Small intestine (tissue), 7 donors: ENCODE measurements at regions not wholly inside any gene's neighbourhood (a gene's known extent, or its start where the extent isn't known, plus 50 kb on each side); places are given as distances from the start of the nearest gene placed in this dataset.
A peak's percentile ranks its signal among the peaks of the same experiment; 100 is the strongest.

Experiments
- DNase-seq, 2 donors: peaks; one replicate each; pipeline versions ENCODE4 v3.0.0 to v3.0.0-alpha.2; 2013
- FAIRE-seq: peaks from 2 replicates; lab custom pipeline; 2012; peaks lifted over from hg19 to GRCh38; lab: Jason Lieb, UNC
- H3K27ac ChIP-seq, 3 donors: one replicate each; pipeline ENCODE4 v1.5.1; 2013; ENCODE audit warnings: low read length in 2 of 3, mild to moderate bottlenecking in 2 of 3, control low read depth in 1 of 3, inconsistent platforms in 1 of 3, low read depth in 1 of 3, moderate library complexity in 1 of 3
- H3K27me3 ChIP-seq, 3 donors: one replicate each; pipeline ENCODE4 v1.6.1; 2013; ENCODE audit warnings: low read length in 3 of 3, inconsistent platforms in 1 of 3; ENCODE audit not compliant: control insufficient read depth in 3 of 3, insufficient read depth in 3 of 3
- H3K36me3 ChIP-seq, 3 donors: one replicate each; pipeline ENCODE4 v1.6.1; 2013; ENCODE audit warnings: low read length in 3 of 3, inconsistent platforms in 1 of 3, low read depth in 1 of 3, mild to moderate bottlenecking in 1 of 3, moderate library complexity in 1 of 3; ENCODE audit not compliant: control insufficient read depth in 3 of 3, insufficient read depth in 2 of 3
- H3K4me1 ChIP-seq, 3 donors: one replicate each; pipeline ENCODE4 v1.6.1; 2013; ENCODE audit warnings: low read length in 2 of 3, inconsistent platforms in 1 of 3, low read depth in 1 of 3, mild to moderate bottlenecking in 1 of 3, moderate library complexity in 1 of 3; ENCODE audit not compliant: control insufficient read depth in 3 of 3, insufficient read depth in 2 of 3
- H3K4me3 ChIP-seq, 3 donors: one replicate each; pipeline ENCODE4 v1.5.1; 2013; ENCODE audit warnings: low read length in 3 of 3, control low read depth in 1 of 3, inconsistent platforms in 1 of 3, low read depth in 1 of 3, mild to moderate bottlenecking in 1 of 3, moderate library complexity in 1 of 3
- H3K9me3 ChIP-seq, 2 donors: one replicate each; pipeline ENCODE4 v1.6.1; 2013; ENCODE audit warnings: low read depth in 1 of 2, low read length in 1 of 2; ENCODE audit not compliant: control insufficient read depth in 2 of 2, insufficient read depth in 1 of 2
- WGBS, 3 donors: extraction: QIAGEN DNeasy Blood & Tissue Kit; methylation state at CpG; one replicate each; pipeline ENCODE4 v1.1.7; 2013; 5-methylcytosine and 5-hydroxymethylcytosine counted together
- donor health status: healthy with polysubstance abuse.
- donor health status: control.
- donor health status: control.
- donor health status: Bipolar disorder and iron deficiency.
- donor health status: healthy.

GRCh38 chr2:43039376-43040080 is 186.9 kb downstream of the ZFP36L2 start:
- Histone ChIP-seq H3K9me3 (no peaks in the 10 kb centered on the region), H3K27me3 (no peaks in the 10 kb centered on the region), H3K4me3 (no peak overlapping the region), H3K27ac (peak overlapping the region in 1 of 3 donors; percentile 24), H3K36me3 (no peaks in the 10 kb centered on the region), H3K4me1 (peaks cover 0 to 54% (median 8%) of the 10 kb centered on the region in 3 donors)
- no peak for FAIRE-seq
- no peak for DNase-seq
- 42 to 64% (median 48%) methylated on average over 20 to 21 of the region's 21 CpGs for WGBS, 3 donors

- no peaks in the 10 kb centered on the region for H3K9me3 ChIP-seq
- peaks cover 0 to 3% (median 0%) of the 10 kb centered on the region in 3 donors for H3K36me3 ChIP-seq
- H3K4me3 ChIP-seq = no peak overlapping the region
- H3K27me3 ChIP-seq = no peaks in the 10 kb centered on the region
- DNase-seq (no peak), FAIRE-seq (no peak)
- H3K27ac ChIP-seq = peak overlapping the region in 1 of 3 donors; percentile 24
- peaks cover 0 to 47% (median 8%) of the 10 kb centered on the region in 3 donors for H3K4me1 ChIP-seq
- WGBS, 3 donors = 84 to 94% (median 87%) methylated on average over 12 of the region's 12 CpGs
These were observed 187.7 kb downstream of the ZFP36L2 start for GRCh38 chr2:43038696-43039094.

GRCh38 chr2:43038034-43038695 is 188.2 kb downstream of the ZFP36L2 start:
- no peak for FAIRE-seq
- Histone ChIP-seq H3K36me3 (peaks cover 0 to 3% (median 0%) of the 10 kb centered on the region in 3 donors), H3K4me3 (no peak overlapping the region), H3K27me3 (no peaks in the 10 kb centered on the region), H3K4me1 (peaks cover 0 to 42% (median 8%) of the 10 kb centered on the region in 3 donors), H3K27ac (peak overlapping the region in 1 of 3 donors; percentile 32), H3K9me3 (no peaks in the 10 kb centered on the region)
- DNase-seq = peak in 1 of 2 donors; percentile 60
- WGBS, 3 donors = 42 to 57% (median 49%) methylated on average over 9 of the region's 9 CpGs

GRCh38 chr2:43035922-43036321 is 190.5 kb downstream of the ZFP36L2 start:
- H3K36me3 ChIP-seq = peaks cover 0 to 3% (median 0%) of the 10 kb centered on the region in 3 donors
- DNase-seq (no peak), FAIRE-seq (no peak)
- H3K27me3 ChIP-seq = no peaks in the 10 kb centered on the region
- H3K27ac ChIP-seq = no peak overlapping the region
- peaks cover 0 to 43% (median 12%) of the 10 kb centered on the region in 3 donors for H3K4me1 ChIP-seq
- no peak overlapping the region for H3K4me3 ChIP-seq
- no peaks in the 10 kb centered on the region for H3K9me3 ChIP-seq
- WGBS, 3 donors = 92 to 97% (median 92%) methylated on average over 4 of the region's 4 CpGs

- Histone ChIP-seq H3K36me3 (peaks cover 0 to 3% (median 0%) of the 10 kb centered on the region in 3 donors), H3K9me3 (no peaks in the 10 kb centered on the region), H3K27ac (no peak overlapping the region), H3K4me1 (peaks cover 0 to 35% (median 6%) of the 10 kb centered on the region in 3 donors), H3K4me3 (no peak overlapping the region), H3K27me3 (no peaks in the 10 kb centered on the region)
- 91 to 94% (median 94%) methylated on average over 7 of the region's 7 CpGs for WGBS, 3 donors
- FAIRE-seq = no peak
- DNase-seq = no peak
These were observed 191.5 kb downstream of the ZFP36L2 start for GRCh38 chr2:43034921-43035320.

- WGBS, 3 donors = 36 to 74% (median 60%) methylated on average over 2 of the region's 2 CpGs
These were observed 192.2 kb downstream of the ZFP36L2 start for GRCh38 chr2:43034242-43034619.

GRCh38 chr2:43033466-43034241 is 192.8 kb downstream of the ZFP36L2 start:
- H3K27me3 ChIP-seq = no peaks in the 10 kb centered on the region
- peak overlapping the region in 2 of 3 donors; percentile 58 to 87 for H3K27ac ChIP-seq
- FAIRE-seq (no peak), DNase-seq (no peak)
- peaks cover 0 to 3% of the 10 kb centered on the region in 2 donors for H3K9me3 ChIP-seq
- no peak overlapping the region for H3K4me3 ChIP-seq
- peaks cover 0 to 3% (median 0%) of the 10 kb centered on the region in 3 donors for H3K36me3 ChIP-seq
- H3K4me1 ChIP-seq = peaks cover 0 to 32% (median 6%) of the 10 kb centered on the region in 3 donors
- WGBS, 3 donors = 85 to 90% (median 90%) methylated on average over 13 of the region's 13 CpGs

More at GRCh38 chr2:43034242-43034619, 192.2 kb downstream of the ZFP36L2 start:
- Histone ChIP-seq H3K4me3 (no peak overlapping the region), H3K36me3 (peaks cover 0 to 3% (median 0%) of the 10 kb centered on the region in 3 donors), H3K9me3 (peaks cover 0 to 3% of the 10 kb centered on the region in 2 donors), H3K4me1 (peaks cover 0 to 34% (median 6%) of the 10 kb centered on the region in 3 donors), H3K27me3 (no peaks in the 10 kb centered on the region), H3K27ac (peak overlapping the region in 1 of 3 donors; percentile 28)
- FAIRE-seq (no peak), DNase-seq (no peak)

- H3K4me1 ChIP-seq = peaks cover 0 to 25% (median 6%) of the 10 kb centered on the region in 3 donors
- peaks cover 0 to 3% of the 10 kb centered on the region in 2 donors for H3K9me3 ChIP-seq
- peak overlapping the region in 2 of 3 donors; percentile 58 to 87 for H3K27ac ChIP-seq
- H3K27me3 ChIP-seq = no peaks in the 10 kb centered on the region
- FAIRE-seq (no peak), DNase-seq (no peak)
- peaks cover 0 to 3% (median 0%) of the 10 kb centered on the region in 3 donors for H3K36me3 ChIP-seq
- H3K4me3 ChIP-seq = no peak overlapping the region
- WGBS, 3 donors = 41 to 58% (median 58%) methylated on average over 7 of the region's 7 CpGs
These were observed 193.5 kb downstream of the ZFP36L2 start for GRCh38 chr2:43033016-43033270.
